OCI-LY3 (cell line): ENCODE measurements at regions not wholly inside any gene's neighbourhood (a gene's known extent, or its start where the extent isn't known, plus 50 kb on each side); places are given as distances from the start of the nearest gene placed in this dataset.

Source experiments
- H2AFZ ChIP-seq: fragments of 200-600, 300-600 bp; shearing (Covaris generic); 2 replicates; pipeline ENCODE4 v1.6.0; 2014; ENCODE audit warnings: antibody characterized with exemption, low read depth, low read length
- H3K27ac ChIP-seq: fragments of 200-600, 300-600 bp; sonication (generic); 2 replicates; pipeline ENCODE4 v1.5.1; 2014; ENCODE audit warnings: mild to moderate bottlenecking, low read length, moderate library complexity, mixed read lengths
- H3K27me3 ChIP-seq: fragments of 200-600, 300-600 bp; sonication (generic); 2 replicates; pipeline ENCODE4 v1.6.1; 2014; ENCODE audit warnings: low read depth, low read length, mixed read lengths
- H3K36me3 ChIP-seq: fragments of 200-600, 300-600 bp; sonication (generic); replicated peaks from 2 replicates; pipeline ENCODE3; 2014; ENCODE audit warnings: low read depth, low read length, mixed read lengths
- H3K4me1 ChIP-seq: fragments of 300-600, 200-600 bp; sonication (generic); 2 replicates; pipeline ENCODE4 v1.6.1; 2014; ENCODE audit warnings: low read length, mixed read lengths
- H3K4me2 ChIP-seq: fragments of 200-600, 300-600 bp; sonication (generic); 2 replicates; pipeline ENCODE4 v1.6.1; 2014; ENCODE audit warnings: low read length, mixed read lengths
- H3K4me3 ChIP-seq: fragments of 300-600, 200-600 bp; sonication (generic); 2 replicates; pipeline ENCODE4 v1.5.1; 2014; ENCODE audit warnings: antibody characterized with exemption, mild to moderate bottlenecking, low read length, moderate library complexity
- H3K79me2 ChIP-seq: fragments of 300-600, 200-600 bp; shearing (Covaris generic); 2 replicates; pipeline ENCODE4 v1.6.1; 2014; ENCODE audit warnings: mild to moderate bottlenecking, low read length, mixed read lengths
- H3K9ac ChIP-seq: fragments of 300-600, 200-600 bp; shearing (Covaris generic); 2 replicates; pipeline ENCODE4 v1.6.0; 2014; ENCODE audit warnings: mild to moderate bottlenecking, low read length, moderate library complexity
- H3K9me3 ChIP-seq: fragments of 200-600, 300-600 bp; shearing (Covaris generic); 2 replicates; pipeline ENCODE4 v1.6.1; 2014; ENCODE audit warnings: low read length, mixed read lengths; ENCODE audit not compliant: insufficient read depth
- H4K20me1 ChIP-seq: fragments of 200-600, 300-600 bp; sonication (generic); 2 replicates; pipeline ENCODE4 v1.6.1; 2016; ENCODE audit warnings: low read length, mixed read lengths; ENCODE audit not compliant: insufficient read depth
- CTCF ChIP-seq: fragments of 200-600, 300-600 bp; sonication (generic); IDR thresholded peaks from 2 replicates; pipeline ENCODE4 v1.5.1; 2014; ENCODE audit warnings: antibody characterized with exemption, low read length, low read depth
- EZH2phosphoT487 ChIP-seq: fragments of 200-600 bp; shearing (Covaris generic); IDR thresholded peaks from 2 replicates; pipeline ENCODE4 v1.6.1; 2018; ENCODE audit warnings: antibody characterized with exemption, mixed run types, low read depth

DNA sequence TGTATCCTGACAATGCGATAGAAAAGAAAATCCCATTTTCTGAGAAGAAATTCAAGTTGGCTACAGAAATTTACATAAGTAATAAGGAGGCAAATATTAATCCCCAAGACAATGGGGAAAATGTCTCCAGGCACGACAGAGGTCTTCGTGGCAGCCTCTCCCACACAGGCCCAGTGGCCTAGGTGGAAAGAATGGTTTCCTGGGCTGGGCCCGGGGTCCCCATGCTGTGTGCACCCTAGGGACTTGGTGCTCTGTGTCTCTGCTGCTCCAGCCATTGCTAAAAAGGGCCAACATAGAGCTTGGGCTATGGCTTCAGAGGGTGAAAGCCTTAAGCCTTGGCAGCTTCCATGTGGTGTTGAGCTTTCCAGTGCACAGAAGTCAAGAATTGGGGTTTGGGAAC, 102.5 kb upstream of the LYPLAL1 start:
- no peaks in the 10 kb centered on the region for H4K20me1 ChIP-seq
- no peak overlapping the region for H2AFZ ChIP-seq
- no peak overlapping the region for H3K9ac ChIP-seq
- H3K4me3 ChIP-seq = no peak overlapping the region
- no peak overlapping the region for H3K4me2 ChIP-seq
- peaks cover 15% of the 10 kb centered on the region for H3K4me1 ChIP-seq
- no peaks in the 10 kb centered on the region for H3K27me3 ChIP-seq
- no peak for TF ChIP-seq EZH2phosphoT487
- no peak for TF ChIP-seq CTCF
- H3K36me3 ChIP-seq = no peaks in the 10 kb centered on the region
- H3K9me3 ChIP-seq = no peaks in the 10 kb centered on the region
- H3K27ac ChIP-seq = no peak overlapping the region
- H3K79me2 ChIP-seq = no peaks in the 10 kb centered on the region

DNA sequence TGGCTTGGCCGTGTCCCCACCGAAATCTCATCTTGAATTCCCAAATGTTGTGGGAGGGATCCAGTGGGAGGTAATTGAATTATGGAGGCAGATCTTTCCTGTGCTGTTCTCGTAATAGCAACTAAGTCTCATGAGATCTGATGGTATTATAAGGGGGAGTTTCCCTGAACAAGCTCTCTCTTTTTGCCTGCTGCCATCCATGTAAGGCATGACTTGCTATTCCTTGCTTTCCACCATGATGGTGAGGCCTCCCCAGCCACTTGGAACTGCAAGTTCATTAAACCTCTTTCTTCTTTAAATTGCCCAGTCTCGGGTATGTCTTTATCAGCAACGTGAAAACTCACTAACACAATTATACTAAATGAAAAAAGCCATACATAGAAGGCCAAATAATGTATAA, 101.3 kb upstream of the LYPLAL1 start:
- Histone ChIP-seq H3K27ac (no peak overlapping the region), H3K9me3 (no peaks in the 10 kb centered on the region), H4K20me1 (no peaks in the 10 kb centered on the region), H3K4me2 (no peak overlapping the region), H2AFZ (no peak overlapping the region), H3K27me3 (no peaks in the 10 kb centered on the region), H3K9ac (no peak overlapping the region), H3K4me1 (peaks cover 6% of the 10 kb centered on the region), H3K36me3 (no peaks in the 10 kb centered on the region), H3K4me3 (no peak overlapping the region), H3K79me2 (no peaks in the 10 kb centered on the region)
- TF ChIP-seq CTCF (no peak), EZH2phosphoT487 (no peak)

- Histone ChIP-seq H2AFZ (no peak overlapping the region), H3K27me3 (no peaks in the 10 kb centered on the region), H3K4me2 (no peak overlapping the region), H4K20me1 (no peaks in the 10 kb centered on the region), H3K27ac (no peak overlapping the region), H3K4me3 (no peak overlapping the region), H3K4me1 (no peaks in the 10 kb centered on the region), H3K9me3 (no peaks in the 10 kb centered on the region), H3K79me2 (no peaks in the 10 kb centered on the region), H3K9ac (no peak overlapping the region), H3K36me3 (no peaks in the 10 kb centered on the region)
- no peak for TF ChIP-seq CTCF
- TF ChIP-seq EZH2phosphoT487 = no peak
These were observed 99.5 kb upstream of the LYPLAL1 start for GRCh38 chr1:219074084-219074728.

- H3K27ac ChIP-seq = no peak overlapping the region
- no peak overlapping the region for H3K4me2 ChIP-seq
- H3K9ac ChIP-seq = no peak overlapping the region
These were observed 98.4 kb upstream of the LYPLAL1 start for GRCh38 chr1:219075121-219075879.

More at GRCh38 chr1:219075121-219075879, 98.4 kb upstream of the LYPLAL1 start:
- TF ChIP-seq CTCF (no peak), EZH2phosphoT487 (no peak)
- no peaks in the 10 kb centered on the region for H3K79me2 ChIP-seq
- no peaks in the 10 kb centered on the region for H3K4me1 ChIP-seq
- no peaks in the 10 kb centered on the region for H3K36me3 ChIP-seq
- H2AFZ ChIP-seq = no peak overlapping the region
- H4K20me1 ChIP-seq = no peaks in the 10 kb centered on the region
- H3K27me3 ChIP-seq = no peaks in the 10 kb centered on the region
- no peaks in the 10 kb centered on the region for H3K9me3 ChIP-seq
- no peak overlapping the region for H3K4me3 ChIP-seq
